Kasumi-1 (cell line): ENCODE measurements at regions not wholly inside any gene's neighbourhood (a gene's known extent, or its start where the extent isn't known, plus 50 kb on each side); places are given as distances from the start of the nearest gene placed in this dataset.

Experiments used
- DNase-seq, 2 experiments: peaks; one replicate each; lab custom pipeline; 2025; lab: John Stamatoyannopoulos, UW

- no peak for DNase-seq
Observed at GRCh38 chr11:95585069-95585751, 204.4 kb downstream of the FAM76B start.

GRCh38 chr11:95584589-95584988 is 205.0 kb downstream of the FAM76B start:
- no peak for DNase-seq

GRCh38 chr11:95584180-95584579 is 205.4 kb downstream of the FAM76B start:
- DNase-seq: no peak

- DNase-seq: peak in 1 of 2 experiments; percentile 7
Observed at GRCh38 chr11:95577716-95578460, 211.7 kb downstream of the FAM76B start.

- DNase-seq: no peak
Observed at GRCh38 chr11:95576146-95576845, 213.3 kb downstream of the FAM76B start.

DNA sequence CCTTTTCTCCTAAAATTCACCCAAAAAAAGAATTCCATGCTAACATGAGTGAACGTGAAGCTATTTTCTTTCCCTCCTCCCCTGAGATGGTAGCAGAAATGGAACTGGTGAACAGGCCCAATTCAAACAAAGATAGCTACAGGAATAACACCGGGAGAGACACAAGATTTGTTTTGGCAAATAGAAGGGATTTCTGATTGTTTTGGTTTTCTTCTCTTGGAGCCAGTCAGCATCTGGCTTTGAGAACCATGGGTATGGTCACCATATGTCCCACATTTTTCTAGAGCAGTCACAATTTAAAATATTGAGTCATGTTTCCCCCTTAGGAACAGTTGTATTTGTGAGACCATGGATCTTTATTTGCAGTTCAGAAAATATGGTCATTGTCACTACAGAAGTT is 214.1 kb downstream of the FAM76B start:
- DNase-seq: no peak

DNA sequence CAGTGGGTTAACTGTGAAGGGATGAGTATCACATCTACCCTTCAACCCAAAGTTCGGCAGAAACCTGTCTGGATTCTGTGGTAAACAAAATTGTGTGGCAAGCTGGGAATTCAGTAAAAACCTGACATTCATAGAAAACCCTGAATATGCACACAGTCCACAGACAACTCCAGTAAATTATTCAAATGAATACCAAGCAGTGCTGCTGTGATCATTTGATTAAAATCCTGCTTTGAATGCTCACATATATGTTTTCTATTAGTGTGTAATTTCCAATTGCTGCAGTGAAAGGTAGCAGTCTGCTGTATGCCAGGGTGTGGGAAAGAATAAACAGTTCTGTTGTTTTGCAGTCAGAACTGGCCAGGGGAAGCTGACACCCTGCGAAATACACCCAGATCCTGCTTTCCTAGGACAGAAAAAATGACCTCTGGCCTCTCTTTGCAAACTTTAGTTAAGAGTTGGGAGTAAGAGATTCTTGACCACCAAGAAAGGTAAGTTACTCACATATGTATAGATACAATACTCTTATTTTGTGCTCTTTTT is 217.8 kb downstream of the FAM76B start:
- no peak for DNase-seq

DNA sequence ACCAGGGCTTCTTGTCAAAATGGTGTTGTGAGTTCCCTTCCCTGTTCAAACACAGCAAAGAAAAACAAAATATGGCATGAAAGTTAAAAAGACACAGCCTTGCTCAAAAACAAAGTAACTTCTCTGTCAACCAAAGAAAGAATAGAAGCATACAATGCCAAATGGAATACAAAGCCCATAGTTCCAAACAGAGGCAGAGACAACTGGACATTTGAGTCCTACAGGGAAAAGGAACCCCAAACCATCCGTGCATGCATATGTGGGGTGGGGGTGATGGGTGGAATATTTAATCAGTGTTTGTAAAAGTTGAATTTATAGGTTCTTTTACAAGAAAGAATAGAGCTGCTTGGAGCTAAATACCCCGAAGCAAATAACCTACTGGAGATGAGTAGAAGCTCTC is 218.7 kb downstream of the FAM76B start:
- DNase-seq: no peak

GRCh38 chr11:95569207-95569606 is 220.4 kb downstream of the FAM76B start:
- DNase-seq: no peak

DNA sequence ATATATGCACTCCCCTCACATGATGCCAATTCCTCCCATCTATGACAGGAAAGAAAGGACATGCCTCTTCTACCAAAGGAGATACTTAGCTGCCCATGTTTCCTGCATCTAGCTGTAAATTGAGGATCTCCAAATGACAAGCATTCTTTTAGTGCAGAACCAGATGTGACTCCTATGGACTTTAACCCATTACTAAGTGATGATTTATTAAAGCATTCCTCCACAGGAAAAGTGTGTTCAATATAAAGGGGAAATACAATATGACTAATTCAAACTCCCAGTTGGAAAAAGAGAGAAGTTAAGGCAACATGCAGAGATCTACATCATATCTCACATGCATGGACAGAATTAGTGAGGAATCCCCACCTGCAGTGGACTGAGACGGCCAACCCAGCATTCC is 221.3 kb downstream of the FAM76B start:
- DNase-seq: no peak

DNA sequence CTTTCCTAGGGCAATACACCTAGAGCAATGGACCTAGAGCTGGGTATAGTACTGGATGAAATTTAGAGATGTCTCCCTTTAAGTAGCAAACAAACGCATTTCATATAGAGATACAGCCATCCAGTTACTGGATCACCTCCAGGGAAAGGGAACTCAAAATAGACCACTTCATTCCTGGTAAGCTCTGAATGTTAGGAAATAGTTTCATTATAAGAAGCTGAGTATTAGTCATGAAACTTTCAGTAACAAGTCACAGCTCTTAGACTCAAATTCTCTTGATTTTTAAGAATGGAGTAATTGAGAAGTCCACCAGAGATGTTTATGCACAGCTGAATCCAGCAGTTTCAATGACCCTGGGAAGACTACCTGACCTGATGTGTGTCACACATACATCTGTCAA is 221.9 kb downstream of the FAM76B start:
- DNase-seq: no peak

GRCh38 chr11:95566211-95566610 is 223.4 kb downstream of the FAM76B start:
- no peak for DNase-seq

DNA sequence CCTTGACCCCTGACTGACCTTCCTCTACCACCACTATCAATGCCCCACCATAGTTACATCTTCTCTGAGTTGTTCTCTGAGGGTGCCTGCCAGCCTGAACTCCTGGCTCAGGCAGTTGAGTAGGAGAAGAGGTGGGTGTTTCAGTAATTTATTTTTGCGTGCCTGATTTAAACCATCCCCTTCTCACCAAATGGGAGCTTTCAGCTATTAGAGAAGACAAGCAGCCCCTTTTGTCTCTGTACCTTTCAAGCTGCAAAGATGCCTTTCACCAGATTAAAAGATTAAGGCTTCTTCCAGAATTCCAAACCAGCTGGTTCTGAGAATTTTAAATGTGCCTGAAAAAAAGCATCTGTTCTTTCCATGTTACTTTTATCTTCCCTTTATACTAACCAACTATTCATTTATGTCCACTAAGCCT is 223.8 kb downstream of the FAM76B start:
- no peak for DNase-seq

DNA sequence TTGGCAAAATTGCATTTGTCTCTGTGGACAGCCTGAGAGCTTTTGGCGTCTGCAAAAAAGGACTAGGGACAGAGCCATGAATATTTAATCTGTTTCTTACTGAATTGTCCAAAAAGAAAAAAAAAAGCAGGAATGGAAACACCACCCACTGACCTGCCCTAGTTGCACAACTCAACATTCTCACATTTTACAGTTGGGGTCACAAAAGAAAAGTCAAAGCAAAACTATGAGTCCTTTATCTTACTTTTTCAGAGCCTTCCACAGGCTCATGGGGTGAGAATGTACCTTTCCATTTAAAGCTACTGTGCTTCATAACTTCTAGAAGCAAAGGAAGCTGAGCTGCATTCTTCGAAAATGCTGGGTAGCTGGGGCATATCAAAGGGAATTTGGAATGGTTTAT is 225.7 kb downstream of the FAM76B start:
- no peak for DNase-seq

GRCh38 chr11:95563173-95563572 is 226.4 kb downstream of the FAM76B start:
- no peak for DNase-seq

- no peak for DNase-seq
Observed at GRCh38 chr11:95562196-95562921, 227.2 kb downstream of the FAM76B start.

DNA sequence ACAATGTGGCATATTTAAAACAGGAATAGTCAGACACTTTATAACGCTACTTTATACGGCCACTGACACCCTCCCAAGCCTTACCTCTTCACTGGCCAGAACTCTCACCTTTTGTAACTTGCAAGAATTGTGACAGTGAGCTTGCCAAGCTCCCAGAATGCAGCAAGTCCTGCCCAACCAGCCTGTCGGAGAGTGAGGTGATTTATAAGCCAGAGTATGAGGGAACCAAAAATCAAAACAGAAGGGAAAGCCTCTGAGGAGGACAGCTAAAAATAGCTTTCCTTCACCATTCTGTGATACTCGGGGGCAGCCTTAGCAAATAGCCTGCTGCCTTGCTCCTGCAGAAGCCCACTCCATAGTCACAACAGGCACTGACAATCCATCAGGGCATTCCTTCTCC is 229.7 kb downstream of the FAM76B start:
- no peak for DNase-seq

DNA sequence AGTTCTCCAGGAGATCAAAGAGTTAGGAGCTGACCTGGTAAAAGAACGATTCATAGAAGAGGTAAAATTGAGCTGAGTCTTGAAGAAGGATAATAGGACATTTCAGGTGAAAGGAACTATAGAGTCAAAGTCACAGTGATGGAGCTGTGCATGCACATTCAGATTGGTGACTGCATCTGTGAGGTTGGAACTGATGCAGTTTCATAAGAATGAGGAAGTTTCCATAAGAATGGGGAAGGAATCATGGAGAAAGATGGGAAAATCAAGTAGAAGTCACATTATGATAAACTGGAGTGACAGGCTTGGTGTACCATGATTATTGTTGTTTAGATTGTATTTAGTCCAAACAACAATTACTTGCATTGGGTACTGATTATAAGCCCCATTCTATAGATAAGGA is 232.2 kb downstream of the FAM76B start:
- no peak for DNase-seq

DNA sequence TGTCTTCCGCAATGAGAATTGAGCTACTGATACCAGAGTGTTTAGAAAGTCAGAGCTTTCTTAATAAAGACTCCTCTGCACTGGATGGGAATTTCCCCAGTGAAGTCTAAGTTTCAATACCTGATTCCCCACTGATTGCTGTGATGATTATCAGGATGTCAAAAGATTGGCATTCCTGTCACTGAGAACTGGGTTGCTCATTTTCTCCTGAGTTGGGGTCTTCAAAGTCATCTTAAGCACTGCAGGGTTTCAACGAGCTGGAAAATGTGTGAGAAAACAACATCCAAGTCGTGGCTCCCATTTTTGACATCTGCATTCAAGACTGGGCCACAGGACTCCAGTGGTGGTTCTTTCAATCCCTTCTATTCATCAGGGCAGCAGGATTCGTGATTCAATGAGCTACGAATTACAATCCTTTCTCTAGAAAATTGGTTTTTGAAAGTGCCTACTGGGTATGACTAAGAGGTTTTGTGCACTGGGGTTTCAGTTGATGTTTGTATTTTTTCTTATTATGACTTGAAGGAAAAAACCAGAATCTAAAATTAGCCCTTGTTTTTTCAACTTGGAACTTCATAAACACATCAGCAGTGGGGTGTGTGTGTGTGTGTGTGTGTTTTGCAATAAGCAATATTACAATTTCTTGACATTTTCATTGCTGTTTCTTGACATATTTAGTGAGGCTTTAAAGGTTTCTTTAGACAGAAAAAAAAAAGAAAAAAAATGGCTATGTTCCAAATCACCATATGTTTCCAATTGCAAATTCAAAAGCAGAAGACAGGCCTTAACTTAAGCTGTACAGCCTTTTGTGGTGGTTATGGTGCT is 233.0 kb downstream of the FAM76B start:
- DNase-seq: no peak

DNA sequence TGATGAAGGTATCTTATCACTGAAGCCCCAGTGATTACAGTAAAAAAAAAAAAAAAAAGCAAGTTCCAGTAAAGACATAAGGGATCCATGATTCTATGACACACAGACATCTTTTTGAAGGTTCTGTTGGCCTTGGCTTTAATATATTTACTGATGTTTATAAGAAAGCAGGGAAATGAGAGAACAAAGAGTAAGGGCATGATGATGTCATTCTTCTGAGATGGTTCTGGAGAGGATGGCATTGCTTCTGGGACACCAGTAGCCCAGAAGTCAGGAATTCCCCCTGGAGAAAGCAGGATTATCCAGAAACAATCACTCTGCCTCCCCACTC is 233.6 kb downstream of the FAM76B start:
- DNase-seq: no peak

- DNase-seq: no peak
Observed at GRCh38 chr11:95554911-95555310, 234.7 kb downstream of the FAM76B start.
